Upper lobe of left lung (tissue), 6 donors: ENCODE measurements at regions not wholly inside any gene's neighbourhood (a gene's known extent, or its start where the extent isn't known, plus 50 kb on each side); places are given as distances from the start of the nearest gene placed in this dataset.

Source experiments
- ATAC-seq, 2 donors: fragments of 200-7000 bp; cut with Tn5 transposase; one replicate each; pipeline ENCODE4 v1.9.1; 2022; ENCODE audit warnings: mild to moderate bottlenecking in 2 of 2, moderate library complexity in 2 of 2; ENCODE audit not compliant: low FRiP score in 2 of 2
- DNase-seq, 2 donors: peaks; one replicate each; pipeline ENCODE4 v3.0.0-alpha.2; 2019 to 2020
- H3K27ac ChIP-seq, 4 donors: fragments of 200-600 bp; sonication (generic); one replicate each; pipeline ENCODE4 v1.5.1; 2016 to 2019
- H3K27me3 ChIP-seq, 4 donors: fragments of 200-600 bp; sonication (generic); one replicate each; pipeline ENCODE4 v1.5.1; 2017 to 2019
- H3K36me3 ChIP-seq, 4 donors: fragments of 200-600 bp; sonication (generic); one replicate each; pipeline ENCODE4 v1.5.1; 2016 to 2019
- H3K4me1 ChIP-seq, 4 donors: fragments of 200-600 bp; sonication (generic); one replicate each; pipeline ENCODE4 v1.5.1; 2018 to 2019
- H3K4me3 ChIP-seq, 4 donors: fragments of 200-600 bp; sonication (generic); one replicate each; pipeline ENCODE4 v1.5.1; 2017 to 2019; ENCODE audit warnings: mild to moderate bottlenecking in 2 of 4, moderate library complexity in 1 of 4
- H3K9me3 ChIP-seq, 4 donors: fragments of 200-600 bp; sonication (generic); one replicate each; pipeline ENCODE4 v1.5.1; 2018 to 2019
- CTCF ChIP-seq, 6 experiments: fragments of 450-650 bp in 4 of 6; fragments of 200-600 bp in 2 of 6; sonication (generic) in 2 of 6; IDR thresholded peaks; one replicate each; pipeline ENCODE4 v1.5.1; 2016 to 2019; ENCODE audit warnings: antibody characterized with exemption in 6 of 6
- EP300 ChIP-seq, 4 donors: sonication (generic); formaldehyde crosslinking; IDR thresholded peaks; one replicate each; pipeline ENCODE4 v1.5.1; 2017; ENCODE audit warnings: antibody characterized with exemption in 4 of 4, control low read depth in 2 of 4
- POLR2A ChIP-seq, 4 donors: fragments of 450-650 bp; IDR thresholded peaks; one replicate each; pipeline ENCODE4 v1.5.1; 2016 to 2017; ENCODE audit warnings: antibody characterized with exemption in 4 of 4, mild to moderate bottlenecking in 2 of 4
- POLR2AphosphoS5 ChIP-seq, 2 donors: sonication (generic); formaldehyde crosslinking; IDR thresholded peaks; one replicate each; pipeline ENCODE4 v1.5.1; 2017; ENCODE audit warnings: antibody characterized with exemption in 2 of 2
- WGBS, 2 donors: methylation state at CpG; one replicate each; pipeline ENCODE4 v1.1.5; 2017 to 2018; 5-methylcytosine and 5-hydroxymethylcytosine counted together
- donor health status: DM: no; HTN: no; CAD: no; lungs with moderate emphysema.
- donor health status: DM: no; HTN: yes; CAD: no; lungs with severe emphysema.

GRCh38 chrX:10025742-10026493 is 58.8 kb downstream of the CLDN34 start:
- Histone ChIP-seq H3K27ac (no peak overlapping the region), H3K27me3 (no peaks in the 10 kb centered on the region), H3K9me3 (no peaks in the 10 kb centered on the region), H3K4me1 (peaks cover 0 to 30% (median 5%) of the 10 kb centered on the region in 4 donors), H3K4me3 (no peak overlapping the region), H3K36me3 (no peaks in the 10 kb centered on the region)
- TF ChIP-seq POLR2A (IDR thresholded peaks at IDR 0.05) (no peak), CTCF (IDR thresholded peaks at IDR 0.05) (no peak), POLR2AphosphoS5 (IDR thresholded peaks at IDR 0.05) (no peak), EP300 (IDR thresholded peaks at IDR 0.05) (no peak)
- WGBS, 2 donors = 85 to 87% methylated on average over 6 of the region's 6 CpGs
- ATAC-seq (no peak), DNase-seq (no peak)

DNA sequence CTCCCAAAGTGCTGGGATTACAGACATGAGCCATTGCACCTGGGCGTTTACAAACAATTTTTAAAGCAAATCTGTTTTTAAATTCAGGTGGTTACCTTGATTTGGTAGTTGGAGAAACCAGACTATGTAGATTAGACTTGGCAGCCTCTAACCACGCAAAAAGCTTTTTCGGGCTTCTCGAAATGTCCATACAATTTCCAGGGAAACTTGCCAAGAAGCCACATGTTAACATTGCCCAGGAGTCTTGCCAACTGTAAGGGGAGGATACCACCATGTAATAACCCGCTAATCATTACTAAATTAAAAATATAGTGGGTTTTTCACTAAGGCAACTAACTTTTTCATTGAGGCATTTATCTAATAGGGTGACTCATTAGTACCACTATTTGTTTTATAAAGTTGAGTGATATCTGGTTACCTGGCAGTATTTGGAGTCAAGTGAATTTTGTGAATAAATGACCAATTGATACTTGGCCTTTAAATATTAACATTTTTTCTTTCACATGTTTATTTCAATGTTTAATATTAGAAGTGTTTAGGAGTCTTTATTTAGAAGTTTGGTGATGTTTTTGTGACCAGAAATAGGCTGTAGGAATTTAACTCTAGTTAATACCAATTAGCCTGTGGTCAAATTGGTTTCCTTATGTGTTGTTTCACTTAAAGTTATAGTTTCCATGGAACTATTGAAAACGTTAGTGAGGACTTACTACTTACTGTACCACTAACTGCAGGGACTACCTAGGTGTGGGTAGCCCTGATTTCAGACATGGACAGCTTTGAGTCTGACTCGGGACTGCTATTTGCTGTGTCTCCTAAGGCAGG is 61.3 kb downstream of the CLDN34 start:
- Histone ChIP-seq H3K36me3 (no peaks in the 10 kb centered on the region), H3K9me3 (no peaks in the 10 kb centered on the region), H3K4me1 (peaks cover 0 to 30% (median 6%) of the 10 kb centered on the region in 4 donors), H3K27me3 (no peaks in the 10 kb centered on the region), H3K27ac (no peak overlapping the region), H3K4me3 (no peak overlapping the region)
- WGBS, 2 donors = 57 to 72% methylated on average over 3 to 7 of the region's 7 CpGs
- ATAC-seq (no peak), DNase-seq (no peak)
- TF ChIP-seq POLR2A (IDR thresholded peaks at IDR 0.05) (no peak), EP300 (IDR thresholded peaks at IDR 0.05) (no peak), CTCF (IDR thresholded peaks at IDR 0.05) (no peak), POLR2AphosphoS5 (IDR thresholded peaks at IDR 0.05) (no peak)

- H3K27me3 ChIP-seq = no peaks in the 10 kb centered on the region
- H3K27ac ChIP-seq = no peak overlapping the region
- WGBS, 2 donors = 70 to 75% methylated on average over 3 of the region's 3 CpGs
- TF ChIP-seq POLR2A (IDR thresholded peaks at IDR 0.05) (no peak), POLR2AphosphoS5 (IDR thresholded peaks at IDR 0.05) (no peak), EP300 (IDR thresholded peaks at IDR 0.05) (peak in 1 of 4 donors; percentile 8)
- H3K9me3 ChIP-seq = no peaks in the 10 kb centered on the region
- ATAC-seq = peak in 1 of 2 donors; percentile 39
- no peak for DNase-seq
- no peaks in the 10 kb centered on the region for H3K36me3 ChIP-seq
- H3K4me3 ChIP-seq = no peak overlapping the region
- peaks cover 0 to 35% (median 7%) of the 10 kb centered on the region in 4 donors for H3K4me1 ChIP-seq
Observed at GRCh38 chrX:10030570-10030969, 63.4 kb downstream of the CLDN34 start.

- DNase-seq = no peak
- peaks cover 0 to 40% (median 7%) of the 10 kb centered on the region in 4 donors for H3K4me1 ChIP-seq
- peak in 1 of 2 donors; percentile 32 for ATAC-seq
- WGBS, 2 donors = 91% methylated on average over 9 of the region's 9 CpGs; no CpG with 5 or more reads in 1 of the 2 donors
- H3K4me3 ChIP-seq = no peak overlapping the region
- H3K9me3 ChIP-seq = no peaks in the 10 kb centered on the region
- H3K27me3 ChIP-seq = no peaks in the 10 kb centered on the region
- H3K36me3 ChIP-seq = no peaks in the 10 kb centered on the region
- TF ChIP-seq EP300 (IDR thresholded peaks at IDR 0.05) = no peak
- TF ChIP-seq POLR2AphosphoS5 (IDR thresholded peaks at IDR 0.05) = no peak
- no peak for TF ChIP-seq CTCF (IDR thresholded peaks at IDR 0.05)
- no peak for TF ChIP-seq POLR2A (IDR thresholded peaks at IDR 0.05)
- H3K27ac ChIP-seq = peak overlapping the region in 2 of 4 donors; percentile 39 to 45
Observed at GRCh38 chrX:10031746-10032145, 64.6 kb downstream of the CLDN34 start.

- no peaks in the 10 kb centered on the region for H3K36me3 ChIP-seq
- DNase-seq = no peak
- peaks cover 0 to 40% (median 7%) of the 10 kb centered on the region in 4 donors for H3K4me1 ChIP-seq
- H3K4me3 ChIP-seq = no peak overlapping the region
- H3K27me3 ChIP-seq = no peaks in the 10 kb centered on the region
- no peak for ATAC-seq
- 65% methylated on average over 4 of the region's 4 CpGs; no CpG with 5 or more reads in 1 of the 2 donors for WGBS, 2 donors
- H3K27ac ChIP-seq = peak overlapping the region in 3 of 4 donors; percentile 37 to 45 (median 39)
- no peaks in the 10 kb centered on the region for H3K9me3 ChIP-seq
- TF ChIP-seq POLR2AphosphoS5 (IDR thresholded peaks at IDR 0.05) (no peak), POLR2A (IDR thresholded peaks at IDR 0.05) (no peak), EP300 (IDR thresholded peaks at IDR 0.05) (no peak), CTCF (IDR thresholded peaks at IDR 0.05) (no peak)
Observed at GRCh38 chrX:10032147-10032546, 65.0 kb downstream of the CLDN34 start.
